ENCODE measurements at regions not wholly inside any gene's neighbourhood (a gene's known extent, or its start where the extent isn't known, plus 50 kb on each side); places are given as distances from the start of the nearest gene placed in this dataset.

DNA sequence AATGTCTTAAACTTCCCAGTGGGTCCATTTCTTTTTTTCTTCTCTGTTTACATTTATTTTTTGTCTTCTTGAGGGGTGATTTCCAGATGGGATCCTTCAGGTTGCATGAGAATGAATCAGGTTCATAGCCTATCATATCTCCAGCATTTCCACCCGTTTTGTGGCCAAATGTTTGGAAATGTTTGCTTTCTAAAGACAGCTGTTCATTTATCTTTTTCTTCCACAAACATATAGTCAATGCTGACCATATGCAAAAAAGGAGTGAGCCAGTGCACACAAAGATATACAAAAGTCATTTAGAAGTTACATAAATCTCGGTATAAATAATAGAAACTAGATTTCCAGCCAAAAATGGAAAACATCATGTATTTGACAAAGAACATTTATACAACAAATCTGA, 71.6 kb upstream of the STC2 start:
- intact Hi-C loops (cut with micrococcal nuclease) = no loop called here
- Histone ChIP-seq H3K36me3 (ENCODE audit: control insufficient read depth in 1 of 2, insufficient read depth in 2 of 2, low read length in 2 of 2) (no peaks in the 10 kb centered on the region), H3K4me3 (replicated peaks in 1 of 2; ENCODE audit: low read depth in 1 of 2, low read length in 2 of 2) (no peak overlapping the region), H3K9me3 (ENCODE audit: control insufficient read depth in 1 of 2, insufficient read depth in 1 of 2, low read depth in 1 of 2, low read length in 2 of 2) (no peaks in the 10 kb centered on the region), H3K27me3 (ENCODE audit: insufficient read depth, low read length) (no peaks in the 10 kb centered on the region), H3K9ac (ENCODE audit: low read length) (no peak overlapping the region), H3K27ac (ENCODE audit: low read depth, low read length) (no peak overlapping the region), H3K4me2 (ENCODE audit: low read length) (no peak overlapping the region), H2AFZ (ENCODE audit: low read depth, low read length, poor library complexity, severe bottlenecking) (no peak overlapping the region), H4K20me1 (ENCODE audit: insufficient read depth) (no peaks in the 10 kb centered on the region), H3K4me1 (ENCODE audit: control insufficient read depth in 1 of 2, insufficient read depth in 2 of 2, low read length in 2 of 2) (peaks cover 0 to 5% of the 10 kb centered on the region in 2 experiments; a peak in 1 of 4 replicates), H3K9me2 (ENCODE audit: insufficient read depth) (no peaks in the 10 kb centered on the region), H3K79me2 (ENCODE audit: insufficient read depth, low read length) (no peaks in the 10 kb centered on the region)
- CTCF ChIA-PET = no interaction called here
- no TSS peak for BruUV-seq (replicated peaks)
- RAD21 ChIA-PET (ENCODE audit: low non-redundant PET in 1 of 2, low total read pairs in 2 of 2, uncharacterized antibody in 2 of 2, unreplicated experiment in 2 of 2) = no interaction called here
- DNase-seq (ENCODE audit: low read depth, low spot score) = no peak
- no peak for TF ChIP-seq SRF (IDR thresholded peaks at IDR 0.05; ENCODE audit: low read depth)
- no peak for TF ChIP-seq TCF7L2 (IDR thresholded peaks at IDR 0.05; ENCODE audit: borderline replicate concordance, extremely low read depth, insufficient read depth, insufficient read length)
- no peak for TF ChIP-seq JUND (IDR thresholded peaks at IDR 0.05)
- POLR2A ChIA-PET = no interaction called here
- ATAC-seq = no peak

DNA sequence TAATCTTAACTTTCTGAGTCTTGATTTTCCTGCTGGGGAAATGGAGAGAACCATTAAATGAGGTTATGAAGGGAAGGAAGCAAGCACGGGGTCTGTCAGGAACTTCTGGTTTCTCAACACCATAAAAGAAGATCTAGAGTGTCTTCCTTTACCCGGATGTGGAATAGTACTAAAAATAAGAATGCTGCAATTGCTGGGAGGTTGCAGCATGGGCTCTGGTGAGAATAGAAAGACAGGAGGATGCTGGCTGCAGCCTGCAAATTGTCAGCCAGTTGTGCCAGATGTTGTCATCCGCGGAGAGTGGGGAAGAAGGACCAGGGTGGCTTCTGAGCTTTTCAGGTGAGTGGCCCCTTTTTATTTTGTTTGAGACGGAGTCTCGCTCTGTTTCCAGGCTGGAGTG, 69.3 kb upstream of the STC2 start:
- no TSS peak for BruUV-seq (replicated peaks)
- no peak for TF ChIP-seq JUND (IDR thresholded peaks at IDR 0.05)
- no peak for TF ChIP-seq POLR2AphosphoS5 (IDR thresholded peaks at IDR 0.05; ENCODE audit: low read depth, low read length)
- TF ChIP-seq POLR2A (IDR thresholded peaks at IDR 0.05; ENCODE audit: borderline replicate concordance, extremely low read depth, insufficient read depth, insufficient read length) = no peak
- TF ChIP-seq ELF1 (IDR thresholded peaks at IDR 0.05; ENCODE audit: borderline replicate concordance, low read depth) = no peak
- no peak for TF ChIP-seq RAD21 (IDR thresholded peaks at IDR 0.05; ENCODE audit: low read depth)
- TF ChIP-seq FOSL1 (IDR thresholded peaks at IDR 0.05; ENCODE audit: low read depth) = no peak
- TF ChIP-seq EZH2phosphoT487 (IDR thresholded peaks at IDR 0.05; ENCODE audit: borderline replicate concordance) = no peak
- TF ChIP-seq ZFX (IDR thresholded peaks at IDR 0.05) = no peak
- TF ChIP-seq, protein P1, sequence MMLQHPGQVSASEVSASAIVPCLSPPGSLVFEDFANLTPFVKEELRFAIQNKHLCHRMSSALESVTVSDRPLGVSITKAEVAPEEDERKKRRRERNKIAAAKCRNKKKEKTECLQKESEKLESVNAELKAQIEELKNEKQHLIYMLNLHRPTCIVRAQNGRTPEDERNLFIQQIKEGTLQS (IDR thresholded peaks at IDR 0.05) = no peak
- no peak for TF ChIP-seq TCF7L2 (IDR thresholded peaks at IDR 0.05; ENCODE audit: borderline replicate concordance, extremely low read depth, insufficient read depth, insufficient read length)
- no peak for TF ChIP-seq EGR1 (IDR thresholded peaks at IDR 0.05; ENCODE audit: low read depth)
- no peak for TF ChIP-seq ZNF274 (IDR thresholded peaks at IDR 0.05; ENCODE audit: low read depth, low read length)
- no peak for TF ChIP-seq SRF (IDR thresholded peaks at IDR 0.05; ENCODE audit: low read depth)
- TF ChIP-seq, protein P2, sequence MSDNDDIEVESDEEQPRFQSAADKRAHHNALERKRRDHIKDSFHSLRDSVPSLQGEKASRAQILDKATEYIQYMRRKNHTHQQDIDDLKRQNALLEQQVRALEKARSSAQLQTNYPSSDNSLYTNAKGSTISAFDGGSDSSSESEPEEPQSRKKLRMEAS (IDR thresholded peaks at IDR 0.05) = no peak
- TF ChIP-seq SIN3A (IDR thresholded peaks at IDR 0.05; ENCODE audit: low read depth) = no peak
- Histone ChIP-seq H4K20me1 (ENCODE audit: insufficient read depth) (no peaks in the 10 kb centered on the region), H3K4me3 (replicated peaks in 1 of 2; ENCODE audit: low read depth in 1 of 2, low read length in 2 of 2) (no peak overlapping the region), H3K36me3 (ENCODE audit: control insufficient read depth in 1 of 2, insufficient read depth in 2 of 2, low read length in 2 of 2) (no peaks in the 10 kb centered on the region), H3K9me3 (ENCODE audit: control insufficient read depth in 1 of 2, insufficient read depth in 1 of 2, low read depth in 1 of 2, low read length in 2 of 2) (peaks cover 0 to 7% of the 10 kb centered on the region in 2 experiments; a peak in 2 of 4 replicates), H2AFZ (ENCODE audit: low read depth, low read length, poor library complexity, severe bottlenecking) (no peak overlapping the region), H3K79me2 (ENCODE audit: insufficient read depth, low read length) (no peaks in the 10 kb centered on the region), H3K27me3 (ENCODE audit: insufficient read depth, low read length) (no peaks in the 10 kb centered on the region), H3K27ac (ENCODE audit: low read depth, low read length) (no peak overlapping the region), H3K4me2 (ENCODE audit: low read length) (no peak overlapping the region), H3K9ac (ENCODE audit: low read length) (no peak overlapping the region), H3K4me1 (ENCODE audit: control insufficient read depth in 1 of 2, insufficient read depth in 2 of 2, low read length in 2 of 2) (peaks cover 0 to 5% of the 10 kb centered on the region in 2 experiments; a peak in 1 of 4 replicates), H3K9me2 (ENCODE audit: insufficient read depth) (no peaks in the 10 kb centered on the region)
- ChIA-PET POLR2A (interaction anchor here (1.2 kb wide), 1 partner anchor 70 kb away, joined by 3 read pairs; the partner anchor contains the start of gene STC2), CTCF (interaction anchor here (1.9 kb wide), 1 partner anchor 218 kb away, joined by 4 read pairs; no protein-coding TSS in a partner anchor), RAD21 (ENCODE audit: low non-redundant PET in 1 of 2, low total read pairs in 2 of 2, uncharacterized antibody in 2 of 2, unreplicated experiment in 2 of 2) (no interaction called here)
- intact Hi-C loops (cut with micrococcal nuclease) = no loop called here
- no peak for DNase-seq (ENCODE audit: low read depth, low spot score)
- no peak for ATAC-seq

Measured in HCT116 (cell line).